Fibroblast of pulmonary artery (primary cell): ENCODE measurements at regions not wholly inside any gene's neighbourhood (a gene's known extent, or its start where the extent isn't known, plus 50 kb on each side); places are given as distances from the start of the nearest gene placed in this dataset.
A peak's percentile ranks its signal among the peaks of the same experiment; 100 is the strongest.

Experiments
- DNase-seq: peaks from one replicate; pipeline ENCODE4 v3.0.0-alpha.2; 2010; ENCODE audit warnings: low read depth
- H3K4me3 ChIP-seq: replicated peaks from 2 replicates; pipeline ENCODE4 v1.5.1; 2011; ENCODE audit warnings: low read depth, mild to moderate bottlenecking, control low read depth, low read length, moderate library complexity
- TF ChIP-seq, protein P1 (sequence below): IDR thresholded peaks from 2 replicates; pipeline ENCODE4 v1.5.1; 2011; ENCODE audit warnings: mild to moderate bottlenecking, control low read depth, low read length, inconsistent platforms; ENCODE audit errors: missing control alignments

DNA sequence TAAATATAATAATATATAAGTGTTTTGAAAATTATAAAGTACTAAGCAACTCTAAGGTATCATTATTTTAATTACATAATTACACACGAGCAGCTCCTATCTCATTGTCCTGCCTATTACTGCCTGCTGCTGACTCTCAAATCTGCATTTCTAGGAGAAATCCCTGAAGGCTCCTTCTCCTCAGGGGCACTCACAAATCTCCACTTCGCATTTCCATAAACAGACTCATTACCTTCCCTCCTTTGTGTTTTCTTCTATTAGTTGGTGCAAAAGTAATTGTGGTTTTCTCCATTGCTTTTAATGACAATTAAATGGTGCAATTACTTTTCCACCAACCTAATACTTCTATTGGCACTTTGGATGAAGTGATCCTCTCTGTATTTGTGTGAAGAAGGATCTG, 135.0 kb upstream of the HNMT start:
- no peak overlapping the region for H3K4me3 ChIP-seq
- no peak for DNase-seq
- TF ChIP-seq, protein P1, sequence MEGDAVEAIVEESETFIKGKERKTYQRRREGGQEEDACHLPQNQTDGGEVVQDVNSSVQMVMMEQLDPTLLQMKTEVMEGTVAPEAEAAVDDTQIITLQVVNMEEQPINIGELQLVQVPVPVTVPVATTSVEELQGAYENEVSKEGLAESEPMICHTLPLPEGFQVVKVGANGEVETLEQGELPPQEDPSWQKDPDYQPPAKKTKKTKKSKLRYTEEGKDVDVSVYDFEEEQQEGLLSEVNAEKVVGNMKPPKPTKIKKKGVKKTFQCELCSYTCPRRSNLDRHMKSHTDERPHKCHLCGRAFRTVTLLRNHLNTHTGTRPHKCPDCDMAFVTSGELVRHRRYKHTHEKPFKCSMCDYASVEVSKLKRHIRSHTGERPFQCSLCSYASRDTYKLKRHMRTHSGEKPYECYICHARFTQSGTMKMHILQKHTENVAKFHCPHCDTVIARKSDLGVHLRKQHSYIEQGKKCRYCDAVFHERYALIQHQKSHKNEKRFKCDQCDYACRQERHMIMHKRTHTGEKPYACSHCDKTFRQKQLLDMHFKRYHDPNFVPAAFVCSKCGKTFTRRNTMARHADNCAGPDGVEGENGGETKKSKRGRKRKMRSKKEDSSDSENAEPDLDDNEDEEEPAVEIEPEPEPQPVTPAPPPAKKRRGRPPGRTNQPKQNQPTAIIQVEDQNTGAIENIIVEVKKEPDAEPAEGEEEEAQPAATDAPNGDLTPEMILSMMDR, result no peak

DNA sequence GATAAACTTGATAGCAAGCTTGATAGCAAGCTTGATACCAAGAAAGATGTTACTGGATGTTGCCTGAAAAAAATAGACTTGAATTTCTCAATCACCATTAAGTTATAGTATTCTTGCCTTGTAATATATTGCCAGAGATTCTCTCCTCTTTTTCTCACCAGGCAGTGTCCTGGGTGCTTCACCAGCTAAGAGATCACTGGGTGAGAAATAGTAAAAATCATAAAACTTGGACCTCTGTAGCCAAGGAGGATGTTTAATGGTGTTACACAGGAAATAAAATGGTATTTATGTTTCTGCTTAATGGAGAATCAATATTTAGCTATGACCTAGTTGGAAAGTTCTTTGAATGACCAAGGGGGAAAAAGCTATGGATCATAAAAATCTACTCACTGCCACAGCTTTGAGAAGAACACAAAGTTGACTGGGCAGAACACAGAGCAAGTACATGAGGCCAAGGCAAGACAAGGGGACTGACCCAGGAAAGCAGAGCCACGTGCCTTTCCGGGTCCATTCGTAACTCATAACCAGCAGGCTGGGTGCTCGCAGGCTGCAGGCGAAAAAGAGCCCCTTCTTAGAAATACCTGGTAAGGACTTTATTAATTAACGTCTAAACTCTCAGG, 129.4 kb upstream of the HNMT start:
- TF ChIP-seq, protein P1, result no peak
- no peak overlapping the region for H3K4me3 ChIP-seq
- no peak for DNase-seq

DNA sequence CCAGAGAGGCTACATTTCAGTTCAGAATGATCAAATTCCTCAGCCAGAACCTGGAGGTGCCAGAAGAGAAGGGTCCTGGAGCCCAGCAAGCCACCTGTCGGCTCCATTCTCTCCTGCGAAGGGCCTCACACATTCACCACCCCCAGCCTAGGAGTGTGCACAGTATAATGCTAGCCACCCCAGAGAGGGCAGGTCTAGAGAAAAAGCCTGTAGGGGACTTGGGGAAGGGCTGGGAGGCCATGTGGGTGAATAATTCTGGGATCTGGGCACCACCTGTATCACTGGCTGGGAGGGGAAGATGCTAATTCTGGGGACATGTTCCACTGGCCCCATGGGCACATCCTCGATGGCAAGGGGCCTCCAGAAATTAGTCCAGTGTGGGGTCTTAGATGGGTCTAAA, 127.6 kb upstream of the HNMT start:
- TF ChIP-seq, protein P1, result no peak
- no peak overlapping the region for H3K4me3 ChIP-seq
- DNase-seq, result no peak

DNA sequence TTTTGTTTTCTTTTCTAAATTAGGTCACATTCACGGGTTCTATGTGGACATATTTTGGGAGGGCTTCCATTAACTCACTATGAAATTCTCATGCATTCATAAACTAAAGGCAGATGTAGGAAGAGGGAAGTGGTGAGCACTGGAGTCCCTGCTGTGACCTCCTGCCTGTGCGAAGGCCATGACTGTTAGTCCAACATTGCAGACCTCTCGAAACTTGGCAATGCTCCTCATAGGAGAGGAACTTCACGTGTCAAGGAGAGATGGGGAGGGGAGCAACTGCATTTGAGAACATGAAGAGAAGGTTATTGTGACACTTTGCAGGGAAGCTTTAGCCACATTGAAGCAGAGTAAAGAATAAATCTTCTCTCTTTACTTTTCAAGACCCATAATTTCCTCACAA, 126.4 kb upstream of the HNMT start:
- TF ChIP-seq, protein P1, result no peak
- H3K4me3 ChIP-seq, result no peak overlapping the region
- DNase-seq, result no peak

DNA sequence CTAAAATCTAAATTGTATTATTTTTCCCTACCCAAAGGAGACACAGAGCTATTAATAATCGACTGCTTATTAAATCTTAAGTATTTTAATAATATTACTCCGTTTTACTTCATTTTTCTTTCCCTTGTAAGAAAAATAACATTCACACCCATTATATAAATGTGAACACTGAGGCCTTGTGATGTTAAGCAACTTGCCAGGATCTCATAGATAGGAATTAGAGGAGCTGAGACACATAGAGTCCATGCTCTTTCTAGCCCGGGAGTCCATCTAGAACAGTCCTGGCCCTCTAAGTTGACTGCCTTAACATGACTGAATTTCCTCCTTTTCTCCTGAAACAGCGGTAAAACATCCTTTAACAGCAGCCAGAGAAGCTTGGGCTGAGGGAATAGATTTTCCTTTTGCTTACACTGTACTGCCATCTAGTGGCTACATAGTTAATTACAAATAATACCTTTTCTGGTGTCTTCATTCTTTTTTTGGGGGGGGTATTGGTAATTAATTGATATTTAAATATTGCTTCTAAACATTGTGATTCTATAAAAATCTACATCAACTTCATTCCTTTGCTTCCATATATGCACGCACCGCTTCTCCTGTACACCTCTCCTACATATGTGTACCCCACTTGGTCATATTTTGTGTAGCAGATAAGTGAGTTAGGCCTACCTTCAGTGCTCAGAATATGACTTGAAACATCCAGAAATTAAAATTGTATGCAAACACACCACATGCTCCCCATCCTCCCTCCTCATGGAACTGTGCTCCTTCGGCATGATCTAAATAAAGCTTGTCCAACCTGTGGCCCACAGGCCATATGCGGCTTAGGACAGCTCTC, 125.8 kb upstream of the HNMT start:
- TF ChIP-seq, protein P1, result peak; percentile 51
- DNase-seq, result peak; percentile 71
- H3K4me3 ChIP-seq, result no peak overlapping the region

DNA sequence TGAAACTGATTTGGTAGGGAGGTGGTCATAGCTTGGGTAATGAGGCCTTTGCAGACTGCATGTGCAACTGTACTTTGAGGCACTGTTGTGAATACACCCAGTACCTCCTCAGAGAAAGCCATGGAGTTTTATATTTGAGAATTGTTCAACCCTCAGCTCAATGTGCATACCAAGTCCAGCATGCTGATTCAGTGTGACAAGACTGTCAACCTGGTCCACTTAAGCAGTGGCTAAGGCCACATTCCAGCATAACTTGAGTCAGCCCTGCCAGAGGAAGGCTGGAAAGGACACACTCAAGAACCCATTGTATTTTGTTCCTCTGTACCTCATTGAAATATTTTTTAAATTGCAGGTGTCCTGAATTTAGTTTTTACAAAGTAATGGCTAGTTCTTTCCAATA, 121.8 kb upstream of the HNMT start:
- no peak for DNase-seq
- TF ChIP-seq, protein P1, result no peak

More for the DNA sequence above, 121.8 kb upstream of the HNMT start:
- no peak overlapping the region for H3K4me3 ChIP-seq
